ENCODE measurements at regions not wholly inside any gene's neighbourhood (a gene's known extent, or its start where the extent isn't known, plus 50 kb on each side); places are given as distances from the start of the nearest gene placed in this dataset.

DNA sequence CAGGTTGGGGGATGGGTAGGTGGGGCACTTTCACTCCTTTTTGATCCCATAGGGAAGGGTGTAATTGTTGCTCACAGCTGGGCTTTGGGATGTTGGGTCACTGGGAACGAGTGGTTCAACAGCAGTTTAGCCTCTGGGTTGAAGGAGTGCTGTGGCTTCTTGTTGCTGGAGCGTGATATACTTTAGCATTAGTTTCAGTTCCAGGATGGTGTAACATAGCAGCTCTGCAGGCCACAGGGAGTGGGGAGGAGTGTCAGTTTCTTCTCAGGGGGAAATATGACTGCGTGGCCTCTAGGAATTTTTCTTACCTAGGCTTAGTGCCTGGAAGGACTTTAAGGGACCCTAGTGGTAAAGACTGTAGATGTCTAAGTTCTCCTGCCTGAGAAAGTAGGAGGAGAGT lies 1105.3 kb upstream of the TMPRSS15 start:
- no peak for TF ChIP-seq POLR2AphosphoS5 (IDR thresholded peaks at IDR 0.05)
- TF ChIP-seq, protein P1, sequence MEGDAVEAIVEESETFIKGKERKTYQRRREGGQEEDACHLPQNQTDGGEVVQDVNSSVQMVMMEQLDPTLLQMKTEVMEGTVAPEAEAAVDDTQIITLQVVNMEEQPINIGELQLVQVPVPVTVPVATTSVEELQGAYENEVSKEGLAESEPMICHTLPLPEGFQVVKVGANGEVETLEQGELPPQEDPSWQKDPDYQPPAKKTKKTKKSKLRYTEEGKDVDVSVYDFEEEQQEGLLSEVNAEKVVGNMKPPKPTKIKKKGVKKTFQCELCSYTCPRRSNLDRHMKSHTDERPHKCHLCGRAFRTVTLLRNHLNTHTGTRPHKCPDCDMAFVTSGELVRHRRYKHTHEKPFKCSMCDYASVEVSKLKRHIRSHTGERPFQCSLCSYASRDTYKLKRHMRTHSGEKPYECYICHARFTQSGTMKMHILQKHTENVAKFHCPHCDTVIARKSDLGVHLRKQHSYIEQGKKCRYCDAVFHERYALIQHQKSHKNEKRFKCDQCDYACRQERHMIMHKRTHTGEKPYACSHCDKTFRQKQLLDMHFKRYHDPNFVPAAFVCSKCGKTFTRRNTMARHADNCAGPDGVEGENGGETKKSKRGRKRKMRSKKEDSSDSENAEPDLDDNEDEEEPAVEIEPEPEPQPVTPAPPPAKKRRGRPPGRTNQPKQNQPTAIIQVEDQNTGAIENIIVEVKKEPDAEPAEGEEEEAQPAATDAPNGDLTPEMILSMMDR (IDR thresholded peaks at IDR 0.05), result no peak
